ENCODE measurements at regions not wholly inside any gene's neighbourhood (a gene's known extent, or its start where the extent isn't known, plus 50 kb on each side); places are given as distances from the start of the nearest gene placed in this dataset.
"Not testable (repeated sequence)": the region's sequence is repeated elsewhere in the genome, so short reads cannot be mapped to it uniquely, and the experiment has no call there.

DNA sequence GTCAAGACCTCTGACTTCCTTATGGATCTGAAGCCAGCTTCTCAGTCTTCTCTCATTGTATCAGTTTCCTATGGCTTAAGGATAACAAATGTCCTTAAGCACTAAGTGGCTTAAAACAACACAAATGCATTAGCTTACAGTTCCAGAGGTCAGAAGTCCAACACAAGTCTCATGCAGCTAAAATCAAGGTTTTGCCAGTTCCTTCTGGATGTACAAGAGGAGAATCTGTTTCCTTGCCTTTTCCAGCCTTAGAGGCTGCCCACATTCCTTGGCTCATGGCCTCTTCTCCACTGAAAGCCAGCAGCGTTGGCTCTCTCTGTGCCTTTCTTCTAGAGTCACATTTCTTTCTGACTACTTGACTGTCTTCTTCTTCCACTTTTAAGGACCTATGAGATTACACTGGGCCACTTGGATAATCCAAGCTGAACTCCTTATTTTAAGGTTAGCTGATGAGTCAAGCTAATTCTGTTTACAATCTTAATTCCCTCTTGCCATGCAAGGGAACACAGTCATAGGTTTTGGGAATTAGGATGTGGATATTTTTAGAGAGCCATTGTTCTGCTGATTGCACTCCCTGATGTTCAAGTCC lies 179.0 kb downstream of the BCAS1 start:
- FAIRE-seq, result no peak

DNA sequence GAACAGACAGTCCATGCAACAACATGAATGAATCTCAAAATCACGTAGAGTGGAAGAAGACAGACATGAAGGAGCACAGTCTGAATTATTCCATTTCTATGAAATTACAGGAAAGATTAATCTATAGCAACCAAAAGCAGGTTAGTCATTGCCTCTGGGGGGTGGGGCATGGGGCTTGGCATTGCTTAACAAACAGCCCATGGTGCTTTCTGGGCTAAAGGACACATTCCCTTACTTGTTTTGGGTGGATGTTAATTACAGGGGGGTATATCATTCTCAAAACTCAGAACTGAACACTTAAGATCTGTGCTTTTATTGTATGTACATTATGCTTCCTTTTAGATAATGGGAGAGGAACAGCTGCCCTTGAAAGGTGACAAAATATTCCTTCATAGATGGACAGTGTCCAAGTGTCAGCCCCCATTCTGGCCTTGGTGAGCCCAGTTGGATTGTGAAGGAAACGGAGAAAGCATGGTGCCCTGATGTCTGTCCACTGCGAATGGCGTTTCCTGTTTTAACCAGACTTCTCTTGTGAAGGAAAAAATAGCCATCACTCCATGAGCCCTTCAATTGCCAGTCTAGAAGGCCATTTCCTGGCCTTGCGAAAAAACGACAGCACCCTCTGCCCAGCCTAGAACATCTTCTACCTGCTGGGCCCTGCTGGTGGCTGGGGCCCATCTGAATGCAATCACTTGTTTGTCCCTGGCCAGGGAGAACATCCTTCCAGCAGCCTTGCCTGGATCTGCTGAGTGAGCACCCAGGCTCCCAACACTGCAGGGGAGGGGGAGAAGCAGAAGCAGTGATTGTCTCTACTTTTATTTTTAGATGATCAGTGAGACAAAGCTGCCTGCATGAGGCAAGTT lies 179.7 kb downstream of the BCAS1 start:
- no peak for FAIRE-seq

DNA sequence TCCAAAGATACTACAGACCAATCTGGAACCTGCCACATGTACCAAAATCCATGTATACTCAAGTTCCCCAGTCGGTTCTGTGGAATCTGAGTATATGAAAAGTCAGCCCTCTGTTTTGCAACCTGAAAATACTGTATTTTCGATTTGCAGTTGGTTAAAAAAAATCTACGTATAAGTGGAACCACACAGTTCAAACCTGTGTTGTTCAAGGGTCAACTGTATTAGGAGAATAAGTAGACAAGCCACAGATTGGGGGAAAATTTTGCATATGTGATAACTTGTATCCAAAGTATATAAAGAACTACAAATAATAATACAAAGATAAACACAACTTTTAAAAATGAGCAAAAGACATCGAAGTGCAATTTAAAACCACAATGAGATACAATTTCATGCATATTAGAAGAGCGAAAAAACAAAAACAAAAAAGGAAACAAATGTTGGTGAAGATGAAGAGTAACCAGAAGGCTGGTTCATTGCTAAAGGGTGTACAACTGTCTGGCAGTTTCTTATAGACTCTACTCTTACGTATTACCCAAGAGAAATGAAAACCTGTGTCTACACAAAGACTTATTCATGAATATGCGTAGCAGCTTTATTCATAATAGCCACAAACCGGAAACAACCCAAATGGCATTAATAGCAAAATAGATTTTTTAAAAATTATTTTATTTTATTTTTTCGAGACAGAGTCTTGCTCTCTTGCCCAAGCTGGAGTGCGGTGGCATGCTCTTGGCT lies 180.8 kb downstream of the BCAS1 start:
- FAIRE-seq, result no peak

DNA sequence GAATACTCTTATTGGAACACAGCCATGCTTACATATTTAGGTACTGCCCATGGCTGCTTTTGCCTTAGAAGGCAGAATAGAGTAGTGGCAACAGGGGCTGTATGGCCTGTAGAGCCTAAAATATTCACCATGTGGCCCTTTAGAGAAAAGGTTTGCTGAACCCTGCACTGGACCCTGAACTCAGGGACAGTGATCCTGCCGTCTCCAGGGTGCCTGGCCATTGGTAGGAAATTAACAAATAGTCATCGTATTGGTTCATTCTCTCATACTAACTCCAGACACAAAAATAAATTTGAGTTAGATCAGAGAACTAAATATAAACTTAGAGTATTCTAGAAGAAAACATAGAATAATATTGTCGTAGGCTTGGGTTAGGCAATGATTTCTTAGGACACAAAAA lies 181.4 kb downstream of the BCAS1 start:
- FAIRE-seq, result no peak

DNA sequence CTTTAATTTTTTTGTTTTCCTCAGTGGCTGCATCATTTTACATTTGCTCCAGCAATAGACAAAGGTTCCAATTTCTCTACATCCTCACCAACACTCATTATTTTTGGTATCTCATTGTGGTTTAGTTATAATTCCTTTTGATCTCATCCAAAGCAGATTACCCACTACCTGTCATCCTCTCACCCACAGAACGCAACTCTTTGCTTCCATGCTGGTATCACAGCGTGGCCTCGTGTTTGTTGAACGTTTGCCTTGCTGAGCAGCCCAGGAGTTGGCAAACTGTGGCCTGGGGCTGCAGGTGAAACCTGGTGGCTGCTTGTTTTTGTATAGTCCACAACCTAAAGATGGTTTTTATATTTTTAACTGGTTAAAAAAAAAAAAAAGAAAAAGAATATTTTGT lies 181.9 kb downstream of the BCAS1 start:
- no peak for FAIRE-seq

DNA sequence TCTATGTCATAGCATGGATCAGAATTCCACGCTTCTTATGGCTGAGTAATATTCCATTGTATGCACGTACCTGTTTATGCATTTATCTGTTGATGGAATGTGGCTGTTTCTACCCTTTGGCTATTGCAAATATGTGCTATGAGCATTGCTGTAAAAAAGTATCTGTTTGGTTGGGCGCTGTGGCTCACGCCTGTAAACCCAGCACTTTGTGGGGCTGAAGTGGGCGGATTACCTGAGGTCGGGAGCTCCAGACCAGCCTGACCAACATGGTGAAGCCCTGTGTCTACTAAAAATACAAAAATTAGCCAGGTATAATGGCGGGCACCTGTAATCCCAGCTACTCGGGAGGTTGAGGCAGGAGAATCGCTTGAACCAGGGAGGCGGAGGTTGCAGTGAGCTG lies 182.4 kb downstream of the BCAS1 start:
- FAIRE-seq, result no peak

DNA sequence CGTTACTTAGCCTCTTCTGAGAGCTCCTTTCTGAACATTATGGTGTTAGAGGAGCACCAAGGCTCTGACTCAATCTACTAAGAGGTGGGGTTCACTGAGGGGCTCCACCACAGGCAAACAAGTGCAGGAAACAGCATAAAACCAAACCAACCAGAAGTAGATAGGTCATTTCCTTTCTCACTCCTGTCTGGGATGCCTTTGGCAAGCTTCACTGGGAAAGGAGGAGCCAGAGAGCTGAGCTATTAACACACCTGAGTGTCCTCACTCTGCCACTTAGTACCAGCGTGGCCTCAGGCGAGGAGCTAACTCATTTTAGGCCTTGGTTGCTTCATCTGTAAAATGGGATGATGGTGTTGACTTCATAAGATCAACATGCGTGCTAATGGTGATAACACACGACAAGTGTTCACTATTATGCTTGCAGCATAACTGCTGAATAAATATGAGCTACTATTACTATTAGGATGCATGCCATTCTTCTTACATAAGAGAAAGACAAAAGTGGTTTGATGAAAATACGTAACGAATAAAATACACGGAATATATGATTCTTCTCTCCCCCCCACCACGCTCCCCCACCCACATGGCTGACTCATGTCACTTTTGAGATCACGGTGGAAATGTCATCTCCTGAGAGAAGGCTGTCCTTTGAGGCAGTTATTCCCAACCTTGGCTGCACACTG lies 185.4 kb downstream of the BCAS1 start:
- no peak for FAIRE-seq

DNA sequence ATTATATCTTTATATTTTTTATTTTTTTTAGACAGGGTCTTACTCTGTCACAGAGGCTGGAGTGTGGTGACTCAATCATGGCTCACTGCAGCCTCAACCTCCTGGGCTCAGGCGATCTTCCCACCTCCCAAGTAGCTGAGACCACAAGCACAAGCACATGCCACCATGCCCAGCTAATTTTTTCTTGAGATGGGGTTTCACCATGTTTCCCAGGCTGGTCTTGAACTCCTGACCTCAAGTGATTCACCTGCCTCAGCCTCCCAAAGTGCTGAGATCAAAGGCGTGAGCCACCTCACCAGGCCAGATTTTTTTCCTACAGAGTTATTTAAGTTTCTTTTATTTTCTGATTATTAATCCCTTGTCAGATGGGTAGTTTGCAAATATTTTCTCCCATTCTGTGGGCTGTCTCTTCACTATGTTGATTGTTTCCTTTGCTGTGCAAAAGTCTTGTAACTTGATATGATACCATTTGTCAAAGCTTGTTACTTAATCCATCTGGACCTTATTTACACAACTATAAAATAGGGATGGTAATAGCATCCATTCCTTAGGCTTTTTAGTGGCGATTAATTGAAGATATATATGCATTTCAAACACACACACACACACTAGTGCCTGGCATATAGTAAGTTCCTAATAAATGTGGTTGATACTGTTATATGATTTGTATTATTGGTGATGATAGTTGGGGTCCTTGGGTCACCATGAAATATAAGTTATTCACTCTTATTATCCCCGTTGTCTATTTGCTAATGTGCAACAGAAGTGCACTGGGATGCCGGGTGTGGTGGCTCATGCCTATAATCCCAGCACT lies 187.1 kb downstream of the BCAS1 start:
- FAIRE-seq, result no peak

DNA sequence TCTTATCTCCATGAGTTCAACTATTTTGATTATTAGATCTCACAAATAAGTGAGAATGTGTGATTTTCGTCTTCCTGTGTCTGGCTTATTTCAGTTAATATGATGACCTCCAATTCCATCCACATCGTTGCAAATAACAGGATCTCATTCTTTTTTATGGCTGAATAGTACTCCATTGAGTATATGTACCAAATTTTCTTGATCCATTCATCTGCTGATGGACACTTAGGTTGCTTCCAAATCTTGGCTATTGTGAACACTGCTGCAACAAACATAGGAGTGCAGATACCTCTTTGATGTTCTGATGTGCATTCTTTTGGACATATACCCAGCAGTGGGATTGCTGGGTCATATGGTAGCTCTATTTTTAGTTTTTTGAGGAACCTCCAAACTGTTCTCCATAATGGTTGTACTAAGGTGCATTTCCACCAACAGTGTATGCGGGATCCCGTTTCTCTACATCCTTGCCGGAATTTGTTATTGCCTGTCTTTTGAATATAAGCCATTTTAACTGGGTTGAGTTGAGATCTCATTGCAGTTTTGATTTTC lies 187.9 kb downstream of the BCAS1 start:
- not testable (repeated sequence) for FAIRE-seq

DNA sequence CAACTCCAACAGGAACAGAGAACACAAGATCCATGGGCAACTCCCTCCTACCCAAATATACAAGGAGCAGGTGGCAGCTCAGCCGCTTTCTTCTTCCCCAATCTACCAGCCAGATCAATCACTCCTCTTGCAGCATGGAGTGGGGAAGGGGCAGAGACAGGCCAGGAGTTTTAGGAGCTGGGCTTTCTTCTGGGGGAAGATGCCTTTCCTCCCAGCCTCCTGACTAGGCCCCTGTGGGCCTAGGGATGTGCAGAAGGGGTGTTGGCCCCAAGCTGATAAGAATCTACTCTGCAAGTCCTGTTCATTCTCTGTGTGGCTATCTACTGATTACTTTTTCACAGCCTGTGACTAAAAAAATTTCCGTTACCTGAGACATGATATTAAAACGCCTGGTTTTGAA lies 189.0 kb downstream of the BCAS1 start:
- no peak for FAIRE-seq

DNA sequence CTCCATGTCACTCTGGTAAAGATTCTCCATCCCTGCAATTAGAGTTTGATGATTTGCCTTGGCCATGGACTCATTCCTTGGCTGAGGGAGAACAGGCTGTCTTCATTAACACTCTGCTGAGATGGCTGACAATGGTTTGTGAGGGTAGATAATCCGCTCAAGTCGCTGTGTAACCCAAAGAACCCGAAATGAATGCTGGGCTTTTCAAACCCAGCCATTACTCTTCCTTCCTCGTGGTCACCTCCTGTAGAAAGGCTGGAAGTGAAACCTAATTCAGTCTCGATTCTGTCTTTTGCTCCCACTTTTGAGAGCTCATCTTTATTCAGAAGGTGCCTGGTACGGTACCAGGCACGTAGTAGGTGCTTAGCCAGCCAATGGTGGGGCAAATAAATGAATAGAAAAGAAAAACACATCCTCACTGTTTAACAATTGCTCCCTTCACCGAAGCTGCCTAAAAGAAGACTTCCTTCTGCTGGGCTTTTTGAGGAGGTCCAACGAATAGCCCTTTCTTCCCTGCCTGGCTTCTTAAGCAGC lies 190.2 kb downstream of the BCAS1 start:
- FAIRE-seq, result no peak

DNA sequence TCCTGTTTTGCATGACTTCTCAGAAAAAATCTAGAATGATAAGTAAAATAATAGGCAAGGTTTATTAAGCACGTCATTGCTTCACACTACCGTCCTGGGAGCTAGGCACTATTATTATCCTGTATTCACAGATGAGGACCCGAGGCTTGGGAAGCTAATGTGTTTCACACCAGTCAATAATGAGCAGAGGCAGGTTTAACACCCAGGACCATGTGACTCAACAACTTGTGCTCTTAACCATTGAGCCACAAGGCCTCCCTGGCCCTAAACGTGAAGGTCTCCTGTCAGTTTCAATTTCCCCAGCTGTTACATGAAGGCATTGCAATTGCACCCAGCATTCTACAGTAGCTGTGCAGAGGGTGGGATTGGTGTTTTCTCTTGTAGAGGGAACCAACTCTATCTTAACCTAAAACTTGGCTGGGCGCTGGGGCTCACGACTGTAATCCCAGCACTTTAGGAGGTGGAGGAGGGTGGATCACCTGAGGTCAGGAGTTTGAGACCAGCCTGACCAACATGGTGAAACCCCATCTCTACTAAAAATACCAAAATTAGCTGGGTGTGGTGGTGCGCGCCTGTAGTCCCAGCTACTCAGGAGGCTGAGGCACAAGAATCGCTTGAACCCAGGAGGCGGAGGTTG lies 191.2 kb downstream of the BCAS1 start:
- no peak for FAIRE-seq

DNA sequence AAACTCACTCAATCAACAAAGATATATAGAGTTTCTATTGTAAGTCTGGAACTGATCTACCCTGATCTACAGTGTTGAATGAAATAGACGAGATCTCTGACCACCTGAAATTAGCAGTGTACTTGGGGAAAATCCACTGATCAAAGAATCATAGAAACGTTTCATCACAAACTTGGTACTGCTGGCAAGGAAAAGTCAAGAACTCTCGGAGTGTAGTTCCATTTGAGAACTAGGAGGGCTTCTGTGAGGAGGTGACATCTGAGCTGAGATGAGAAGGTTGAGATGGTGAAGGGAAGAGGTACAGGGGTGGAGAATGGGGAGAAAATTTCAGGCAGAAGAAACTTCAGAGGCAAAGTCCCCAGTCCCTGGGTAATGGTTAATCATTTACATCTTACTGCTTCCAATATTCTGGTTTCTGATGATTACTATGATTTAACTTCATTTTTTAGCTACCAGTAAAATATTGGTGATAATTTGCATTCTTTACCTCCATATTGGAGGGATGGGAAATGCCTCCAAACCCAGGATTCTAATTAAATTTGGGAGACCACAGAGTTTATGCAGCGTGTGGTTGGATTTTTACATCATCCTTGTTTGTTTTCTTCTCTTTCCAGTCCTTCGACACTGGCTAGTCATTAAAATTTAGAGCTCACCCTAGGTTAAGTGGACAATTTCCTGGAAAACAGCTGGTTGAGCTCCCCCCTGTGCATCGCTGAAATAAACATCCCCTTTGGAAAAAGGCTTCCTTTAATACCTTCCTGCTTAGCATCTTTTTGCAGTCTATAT lies 191.9 kb downstream of the BCAS1 start:
- FAIRE-seq, result no peak

DNA sequence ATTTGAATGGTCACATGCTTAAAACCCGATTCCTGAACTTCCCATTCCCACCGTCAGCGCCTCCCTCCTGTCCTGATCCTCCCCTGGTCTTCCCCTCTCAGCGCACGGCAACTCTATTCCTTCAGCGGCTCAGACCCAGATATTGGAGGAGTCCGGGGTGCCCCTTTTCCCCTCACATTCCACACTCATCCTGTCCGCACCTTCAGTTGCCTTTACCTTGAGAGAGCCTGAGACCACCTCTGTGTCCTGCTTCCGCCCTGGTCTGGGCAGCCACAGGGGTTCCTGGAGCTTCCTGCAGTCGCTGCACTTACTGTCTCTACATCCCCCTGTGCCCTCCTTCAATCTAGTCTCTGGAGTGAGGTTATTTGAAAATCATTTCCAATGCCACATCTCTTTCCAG lies 193.4 kb downstream of the BCAS1 start:
- FAIRE-seq, result no peak

DNA sequence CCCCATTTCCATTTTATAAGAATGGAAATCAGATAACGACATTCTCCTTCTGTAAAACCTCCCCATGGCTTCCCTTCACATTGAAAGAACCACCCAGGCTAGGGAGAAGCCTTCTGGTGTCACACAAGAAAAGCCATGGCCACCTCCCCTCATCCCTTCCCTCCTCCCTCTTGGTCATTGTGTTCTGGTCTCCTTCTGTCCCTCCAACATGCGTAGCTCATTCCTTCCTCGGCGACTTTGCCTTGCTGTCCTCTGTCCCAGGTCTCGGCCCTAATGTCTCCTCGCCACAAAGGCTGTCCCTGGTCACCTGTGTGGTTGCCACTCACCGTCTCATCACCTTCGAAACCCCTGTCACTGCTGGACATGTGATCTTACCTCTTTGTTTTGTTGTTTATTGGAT lies 193.9 kb downstream of the BCAS1 start:
- FAIRE-seq, result no peak

DNA sequence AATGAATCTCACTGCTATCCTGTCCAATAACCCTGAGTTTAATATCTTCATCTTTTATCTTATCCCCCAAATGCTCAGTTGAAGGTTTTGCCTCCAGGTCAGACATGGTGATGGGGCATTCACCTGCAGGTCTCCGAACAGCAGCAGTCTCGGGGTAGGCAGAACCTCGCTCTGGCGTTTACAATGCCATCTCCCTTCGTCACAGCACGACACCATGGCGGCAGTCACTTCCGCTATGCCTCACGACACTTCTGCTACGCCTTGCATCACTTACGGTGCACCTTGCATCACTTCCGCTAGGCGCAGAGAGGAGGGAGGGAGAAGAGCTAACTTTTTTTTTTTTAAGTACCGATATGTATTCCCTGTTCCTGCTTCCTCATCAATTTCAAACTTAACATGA lies 194.9 kb downstream of the BCAS1 start:
- FAIRE-seq, result no peak

DNA sequence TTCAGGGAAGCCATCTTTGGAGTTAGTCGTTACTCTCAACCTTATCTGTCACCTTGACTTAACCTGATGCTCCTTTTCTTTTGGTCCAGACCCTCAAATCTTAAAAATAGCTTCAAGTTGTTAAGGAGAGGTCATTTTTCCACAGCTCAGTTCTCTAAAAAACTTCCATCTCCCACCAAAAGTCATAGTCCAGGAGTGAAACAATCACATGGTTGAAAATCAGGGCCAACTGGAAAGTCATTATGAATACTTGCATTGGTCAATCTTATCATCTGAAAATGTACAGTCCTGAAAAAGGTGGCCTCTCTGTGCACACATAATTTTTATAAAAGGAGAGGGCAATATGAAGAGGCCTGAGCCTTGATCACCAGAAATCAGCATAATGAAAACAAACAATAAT lies 195.7 kb downstream of the BCAS1 start:
- no peak for FAIRE-seq

DNA sequence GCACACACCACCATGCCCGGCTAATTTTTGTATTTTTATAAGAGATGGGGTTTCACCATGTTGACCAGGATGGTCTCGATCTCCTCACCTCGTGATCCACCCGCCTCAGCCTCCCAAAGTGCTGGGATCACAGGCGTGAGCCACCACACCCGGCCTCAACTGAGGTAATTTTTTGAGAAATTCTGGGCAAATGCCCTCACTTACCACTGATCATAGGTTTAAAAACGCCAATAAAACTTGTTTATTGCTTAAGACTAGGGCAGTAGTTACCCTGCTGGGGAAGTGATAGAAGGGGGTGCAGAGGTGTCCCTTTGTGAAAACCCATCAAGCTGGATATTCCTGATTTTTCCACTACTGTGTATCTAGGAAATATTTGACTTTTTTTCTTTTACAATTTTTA lies 196.3 kb downstream of the BCAS1 start:
- FAIRE-seq, result no peak

DNA sequence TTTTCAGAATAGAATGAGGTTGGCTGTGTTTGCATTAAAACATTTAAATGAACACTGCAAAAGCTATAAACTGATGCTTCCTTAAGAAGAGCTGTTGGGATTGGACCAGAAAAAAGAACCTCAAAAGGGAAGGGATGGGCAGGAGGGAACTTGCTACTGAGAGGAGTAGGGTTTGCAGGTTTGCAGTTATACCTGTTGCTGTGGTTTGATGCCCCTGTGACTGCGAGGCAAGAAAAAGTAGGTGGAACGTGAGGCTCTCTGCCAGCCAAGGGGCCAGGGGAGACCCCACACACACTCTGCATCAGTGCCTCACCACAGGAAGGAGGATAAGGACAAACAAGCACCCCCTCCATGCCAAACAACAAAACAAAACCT lies 197.2 kb downstream of the BCAS1 start:
- FAIRE-seq, result no peak

DNA sequence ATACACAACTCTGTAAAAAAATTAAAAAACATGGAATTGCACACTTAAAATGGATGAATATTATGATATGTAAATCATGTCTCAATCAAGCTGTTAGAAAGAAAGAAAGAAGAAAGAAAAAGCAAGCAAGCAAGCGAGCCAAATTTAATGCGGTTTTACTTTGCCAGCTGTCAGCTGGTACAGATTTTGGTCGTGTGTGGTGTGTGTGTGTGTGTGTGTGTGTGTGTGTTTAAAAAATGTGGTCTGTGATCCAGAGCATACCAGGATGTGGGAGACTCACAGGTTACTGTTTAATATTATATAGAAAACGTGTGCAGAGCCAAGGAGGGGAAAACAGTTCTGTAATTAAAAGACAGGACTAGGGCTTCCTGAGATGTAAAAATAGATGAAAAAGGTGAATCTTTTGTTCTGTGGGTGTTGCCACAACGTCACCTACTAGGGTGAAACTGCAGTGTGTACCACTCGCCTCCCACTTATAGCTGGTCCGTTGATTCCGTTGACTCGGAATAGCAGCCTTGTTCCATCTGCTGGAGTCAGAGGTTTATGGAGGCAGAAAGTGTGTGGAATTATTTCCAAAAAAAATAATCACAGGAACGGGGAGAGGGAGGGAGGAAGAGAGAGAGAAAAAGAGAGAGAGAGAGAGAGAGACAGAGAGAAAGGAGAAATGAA lies 197.7 kb downstream of the BCAS1 start:
- no peak for FAIRE-seq

Measured in TTC549 (cell line).